Thoracic aorta (tissue), 2 donors: ENCODE measurements at regions not wholly inside any gene's neighbourhood (a gene's known extent, or its start where the extent isn't known, plus 50 kb on each side); places are given as distances from the start of the nearest gene placed in this dataset.

Source experiments
- ATAC-seq: fragments of 150-250 bp; one replicate; pipeline ENCODE4 v1.8.0; 2017; ENCODE audit warnings: low read depth; ENCODE audit not compliant: insufficient number of reproducible peaks, low FRiP score
- DNase-seq: peaks from one replicate; pipeline ENCODE4 v3.0.0-alpha.2; 2020; ENCODE audit warnings: low spot score
- H3K27ac ChIP-seq, 2 donors: fragments of 200-600 bp; sonication (generic); 1 replicate in 1 of 2; 2 replicates in 1 of 2; pipeline ENCODE4 v1.5.1; 2016; ENCODE audit warnings: mild to moderate bottlenecking in 2 of 2, moderate library complexity in 2 of 2
- H3K27me3 ChIP-seq: fragments of 200-600 bp; sonication (generic); replicated peaks from 2 replicates; pipeline ENCODE4 v1.6.0; 2016; ENCODE audit warnings: mild to moderate bottlenecking; ENCODE audit not compliant: insufficient read depth
- H3K36me3 ChIP-seq: fragments of 200-600 bp; sonication (generic); one replicate; pipeline ENCODE4 v1.5.1; 2016
- H3K4me1 ChIP-seq, 2 donors: fragments of 200-600 bp; sonication (generic); 1 replicate in 1 of 2; 2 replicates in 1 of 2; pipeline versions ENCODE4 v1.5.1 to v1.6.0; 2016; ENCODE audit warnings: low read depth in 2 of 2, mild to moderate bottlenecking in 1 of 2; ENCODE audit not compliant: control insufficient read depth in 1 of 2
- H3K4me3 ChIP-seq: fragments of 200-600 bp; sonication (generic); 2 replicates; pipeline ENCODE4 v1.5.1; 2016; ENCODE audit warnings: mild to moderate bottlenecking
- H3K9me3 ChIP-seq: fragments of 200-600 bp; sonication (generic); 2 replicates; pipeline ENCODE4 v1.5.1; 2016
- CTCF ChIP-seq: fragments of 200-600 bp; sonication (generic); IDR thresholded peaks from one replicate; pipeline ENCODE4 v1.5.1; 2019; ENCODE audit warnings: antibody characterized with exemption

GRCh38 chr10:90988024-90988423 is 67.1 kb upstream of the ANKRD1 start:
- Histone ChIP-seq H3K27me3 (no peaks in the 10 kb centered on the region), H3K9me3 (no peaks in the 10 kb centered on the region), H3K4me3 (no peak overlapping the region), H3K36me3 (no peaks in the 10 kb centered on the region), H3K27ac (no peak overlapping the region), H3K4me1 (peaks cover 0 to 25% of the 10 kb centered on the region in 2 donors)
- ATAC-seq (no peak), DNase-seq (no peak)
- TF ChIP-seq CTCF, result no peak

- no peak for TF ChIP-seq CTCF
- DNase-seq (no peak), ATAC-seq (no peak)
- H3K27me3 ChIP-seq, result no peaks in the 10 kb centered on the region
- H3K36me3 ChIP-seq, result no peaks in the 10 kb centered on the region
- H3K9me3 ChIP-seq, result no peaks in the 10 kb centered on the region
- peaks cover under 1 to 31% of the 10 kb centered on the region in 2 donors for H3K4me1 ChIP-seq
- no peak overlapping the region for H3K27ac ChIP-seq
- H3K4me3 ChIP-seq, result no peak overlapping the region
These were observed 67.9 kb upstream of the ANKRD1 start for GRCh38 chr10:90988802-90989201.

- Histone ChIP-seq H3K4me3 (no peak overlapping the region), H3K27me3 (no peaks in the 10 kb centered on the region), H3K36me3 (no peaks in the 10 kb centered on the region), H3K27ac (no peak overlapping the region), H3K9me3 (no peaks in the 10 kb centered on the region), H3K4me1 (peaks cover 2 to 37% of the 10 kb centered on the region in 2 donors)
- DNase-seq (no peak), ATAC-seq (no peak)
- no peak for TF ChIP-seq CTCF
These were observed 68.5 kb upstream of the ANKRD1 start for GRCh38 chr10:90989378-90989777.

GRCh38 chr10:90992462-90992861 is 71.6 kb upstream of the ANKRD1 start:
- TF ChIP-seq CTCF, result no peak
- Histone ChIP-seq H3K36me3 (no peaks in the 10 kb centered on the region), H3K27me3 (no peaks in the 10 kb centered on the region)

GRCh38 chr10:90993340-90993739 is 72.5 kb upstream of the ANKRD1 start:
- no peaks in the 10 kb centered on the region for H3K27me3 ChIP-seq
- H3K9me3 ChIP-seq, result no peaks in the 10 kb centered on the region
- H3K36me3 ChIP-seq, result no peaks in the 10 kb centered on the region
- DNase-seq (no peak), ATAC-seq (no peak)
- peak overlapping the region; percentile 4 for H3K4me3 ChIP-seq
- H3K4me1 ChIP-seq, result peaks cover 2 to 17% of the 10 kb centered on the region in 2 donors
- no peak for TF ChIP-seq CTCF
- no peak overlapping the region for H3K27ac ChIP-seq

More at GRCh38 chr10:90992462-90992861, 71.6 kb upstream of the ANKRD1 start:
- Histone ChIP-seq H3K4me1 (peaks cover 2 to 17% of the 10 kb centered on the region in 2 donors), H3K4me3 (no peak overlapping the region), H3K9me3 (no peaks in the 10 kb centered on the region), H3K27ac (no peak overlapping the region)
- ATAC-seq, result no peak
- DNase-seq, result no peak
